Uterus (tissue), 3 donors: ENCODE measurements at regions not wholly inside any gene's neighbourhood (a gene's known extent, or its start where the extent isn't known, plus 50 kb on each side); places are given as distances from the start of the nearest gene placed in this dataset.

ENCODE experiments used
- DNase-seq, 2 donors: peaks; one replicate each; pipeline ENCODE4 v3.0.0-alpha.2; 2019 to 2020
- H3K27ac ChIP-seq, 2 donors: fragments of 200-600 bp; sonication (generic); 1 replicate in 1 of 2; 2 replicates in 1 of 2; pipeline ENCODE4 v1.5.1; 2016 to 2018
- H3K27me3 ChIP-seq, 2 donors: fragments of 200-600 bp; sonication (generic); one replicate each; pipeline ENCODE4 v1.5.1; 2018 to 2019; ENCODE audit warnings: control low read depth in 1 of 2
- H3K36me3 ChIP-seq, 2 donors: fragments of 200-600 bp; sonication (generic); one replicate each; pipeline ENCODE4 v1.5.1; 2019; ENCODE audit warnings: control low read depth in 1 of 2
- H3K4me1 ChIP-seq, 2 donors: fragments of 200-600 bp; sonication (generic); one replicate each; pipeline ENCODE4 v1.5.1; 2018 to 2019; ENCODE audit warnings: control low read depth in 1 of 2
- H3K4me3 ChIP-seq, 2 donors: fragments of 200-600 bp; sonication (generic); 1 replicate in 1 of 2; 2 replicates in 1 of 2; pipeline ENCODE4 v1.5.1; 2018 to 2019; ENCODE audit warnings: mild to moderate bottlenecking in 1 of 2
- H3K9me3 ChIP-seq, 2 donors: fragments of 200-600 bp; sonication (generic); one replicate each; pipeline ENCODE4 v1.5.1; 2019; ENCODE audit warnings: control low read depth in 1 of 2
- CTCF ChIP-seq, 4 experiments: fragments of 200-600 bp in 2 of 4; fragments of 450-650 bp in 2 of 4; sonication (generic) in 2 of 4; IDR thresholded peaks; one replicate each; pipeline ENCODE4 v1.5.1; 2016 to 2019; ENCODE audit warnings: antibody characterized with exemption in 4 of 4, mild to moderate bottlenecking in 2 of 4, moderate library complexity in 1 of 4
- POLR2A ChIP-seq, 2 donors: fragments of 450-650 bp; IDR thresholded peaks; one replicate each; pipeline ENCODE4 v1.6.1; 2016; ENCODE audit warnings: antibody characterized with exemption in 2 of 2, mild to moderate bottlenecking in 1 of 2, moderate library complexity in 1 of 2
- intact Hi-C: fragments of 100-400 bp; cut with DNase I; formaldehyde crosslinking; loops from one replicate; pipeline ENCODE4 v1.15.1; 2023; ENCODE audit warnings: low total_unique reads
- donor health status: DM: yes; HTN: yes; CAD: no.

- Histone ChIP-seq H3K27ac (no peak overlapping the region), H3K36me3 (no peaks in the 10 kb centered on the region), H3K4me1 (no peaks in the 10 kb centered on the region), H3K27me3 (no peaks in the 10 kb centered on the region), H3K9me3 (no peaks in the 10 kb centered on the region), H3K4me3 (no peak overlapping the region)
- TF ChIP-seq POLR2A (IDR thresholded peaks at IDR 0.05) (no peak), CTCF (IDR thresholded peaks at IDR 0.05) (no peak)
- intact Hi-C loops, result no loop called here
- no peak for DNase-seq
These were observed 381.2 kb upstream of the MC4R start for GRCh38 chr18:60753753-60754152.

GRCh38 chr18:60754413-60755009, 381.9 kb upstream of the MC4R start:
- Histone ChIP-seq H3K9me3 (no peaks in the 10 kb centered on the region), H3K4me1 (no peaks in the 10 kb centered on the region), H3K4me3 (no peak overlapping the region), H3K27ac (no peak overlapping the region), H3K27me3 (no peaks in the 10 kb centered on the region), H3K36me3 (no peaks in the 10 kb centered on the region)
- intact Hi-C loops, result no loop called here
- no peak for DNase-seq
- TF ChIP-seq POLR2A (IDR thresholded peaks at IDR 0.05) (no peak), CTCF (IDR thresholded peaks at IDR 0.05) (no peak)

GRCh38 chr18:60755134-60755533, 382.6 kb upstream of the MC4R start:
- H3K27me3 ChIP-seq, result no peaks in the 10 kb centered on the region
- DNase-seq, result no peak
- no peaks in the 10 kb centered on the region for H3K9me3 ChIP-seq
- no peaks in the 10 kb centered on the region for H3K4me1 ChIP-seq
- no peak overlapping the region for H3K4me3 ChIP-seq
- intact Hi-C loops, result no loop called here
- no peaks in the 10 kb centered on the region for H3K36me3 ChIP-seq
- no peak for TF ChIP-seq POLR2A (IDR thresholded peaks at IDR 0.05)
- TF ChIP-seq CTCF (IDR thresholded peaks at IDR 0.05), result no peak
- H3K27ac ChIP-seq, result no peak overlapping the region

- H3K9me3 ChIP-seq, result no peaks in the 10 kb centered on the region
- no peak for TF ChIP-seq POLR2A (IDR thresholded peaks at IDR 0.05)
- no peak for TF ChIP-seq CTCF (IDR thresholded peaks at IDR 0.05)
- no peak overlapping the region for H3K4me3 ChIP-seq
- intact Hi-C loops, result no loop called here
- DNase-seq, result no peak
- no peak overlapping the region for H3K27ac ChIP-seq
- H3K4me1 ChIP-seq, result no peaks in the 10 kb centered on the region
- H3K36me3 ChIP-seq, result no peaks in the 10 kb centered on the region
- H3K27me3 ChIP-seq, result no peaks in the 10 kb centered on the region
These were observed 403.4 kb upstream of the MC4R start for GRCh38 chr18:60775978-60776377.

GRCh38 chr18:60784161-60784560, 411.6 kb upstream of the MC4R start:
- H3K9me3 ChIP-seq, result no peaks in the 10 kb centered on the region
- H3K27ac ChIP-seq, result no peak overlapping the region
- H3K36me3 ChIP-seq, result no peaks in the 10 kb centered on the region
- TF ChIP-seq POLR2A (IDR thresholded peaks at IDR 0.05) (no peak), CTCF (IDR thresholded peaks at IDR 0.05) (no peak)
- intact Hi-C loops, result no loop called here
- DNase-seq, result no peak
- no peaks in the 10 kb centered on the region for H3K4me1 ChIP-seq
- no peak overlapping the region for H3K4me3 ChIP-seq
- H3K27me3 ChIP-seq, result no peaks in the 10 kb centered on the region
